Ovary (tissue), 3 donors: ENCODE measurements at regions not wholly inside any gene's neighbourhood (a gene's known extent, or its start where the extent isn't known, plus 50 kb on each side); places are given as distances from the start of the nearest gene placed in this dataset.

Experiments
- EP300 ChIP-seq: sonication (generic); formaldehyde crosslinking; IDR thresholded peaks from one replicate; pipeline ENCODE4 v1.6.1; 2017; ENCODE audit warnings: antibody characterized with exemption
- POLR2A ChIP-seq: fragments of 450-650 bp; IDR thresholded peaks from one replicate; pipeline ENCODE4 v1.6.1; 2017; ENCODE audit warnings: antibody characterized with exemption, mild to moderate bottlenecking, moderate library complexity
- TF ChIP-seq, protein P1 (sequence below), 3 donors: fragments of 450-650 bp in 2 of 3; fragments of 200-600 bp in 1 of 3; IDR thresholded peaks; one replicate each; pipeline versions ENCODE4 v1.5.1 to v1.8.0; 2016 to 2022; ENCODE audit warnings: antibody characterized with exemption in 3 of 3, mild to moderate bottlenecking in 1 of 3
- donor health status: DM: no; HTN: no; CAD: no.

GRCh38 chr12:22979854-22980469, 355.0 kb downstream of the ETNK1 start:
- TF ChIP-seq, protein P1, sequence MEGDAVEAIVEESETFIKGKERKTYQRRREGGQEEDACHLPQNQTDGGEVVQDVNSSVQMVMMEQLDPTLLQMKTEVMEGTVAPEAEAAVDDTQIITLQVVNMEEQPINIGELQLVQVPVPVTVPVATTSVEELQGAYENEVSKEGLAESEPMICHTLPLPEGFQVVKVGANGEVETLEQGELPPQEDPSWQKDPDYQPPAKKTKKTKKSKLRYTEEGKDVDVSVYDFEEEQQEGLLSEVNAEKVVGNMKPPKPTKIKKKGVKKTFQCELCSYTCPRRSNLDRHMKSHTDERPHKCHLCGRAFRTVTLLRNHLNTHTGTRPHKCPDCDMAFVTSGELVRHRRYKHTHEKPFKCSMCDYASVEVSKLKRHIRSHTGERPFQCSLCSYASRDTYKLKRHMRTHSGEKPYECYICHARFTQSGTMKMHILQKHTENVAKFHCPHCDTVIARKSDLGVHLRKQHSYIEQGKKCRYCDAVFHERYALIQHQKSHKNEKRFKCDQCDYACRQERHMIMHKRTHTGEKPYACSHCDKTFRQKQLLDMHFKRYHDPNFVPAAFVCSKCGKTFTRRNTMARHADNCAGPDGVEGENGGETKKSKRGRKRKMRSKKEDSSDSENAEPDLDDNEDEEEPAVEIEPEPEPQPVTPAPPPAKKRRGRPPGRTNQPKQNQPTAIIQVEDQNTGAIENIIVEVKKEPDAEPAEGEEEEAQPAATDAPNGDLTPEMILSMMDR (IDR thresholded peaks at IDR 0.05) = no peak
- TF ChIP-seq POLR2A (no peak), EP300 (no peak)
